ENCODE measurements at regions not wholly inside any gene's neighbourhood (a gene's known extent, or its start where the extent isn't known, plus 50 kb on each side); places are given as distances from the start of the nearest gene placed in this dataset.

DNA sequence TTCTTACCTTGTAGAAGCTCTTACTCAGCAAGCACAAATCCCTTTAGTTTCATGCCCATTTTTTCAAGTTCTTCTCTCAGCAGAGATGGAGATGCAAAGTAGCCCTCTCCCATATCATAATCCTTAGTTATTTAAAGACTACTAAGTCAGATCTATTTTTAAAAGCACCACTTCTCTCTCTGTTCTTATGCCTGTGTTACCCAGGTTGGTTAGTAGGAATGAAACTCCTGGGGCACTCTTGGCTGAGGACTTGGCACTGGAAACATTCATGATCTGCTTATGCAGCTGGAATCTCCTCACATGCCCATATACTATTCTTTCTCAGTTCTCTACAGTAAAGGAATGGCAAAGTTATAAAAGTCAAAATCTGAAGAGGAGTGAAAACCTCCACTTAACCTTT is 51.9 kb upstream of the PPP2R5A start (continued):
- TF ChIP-seq, protein P1, sequence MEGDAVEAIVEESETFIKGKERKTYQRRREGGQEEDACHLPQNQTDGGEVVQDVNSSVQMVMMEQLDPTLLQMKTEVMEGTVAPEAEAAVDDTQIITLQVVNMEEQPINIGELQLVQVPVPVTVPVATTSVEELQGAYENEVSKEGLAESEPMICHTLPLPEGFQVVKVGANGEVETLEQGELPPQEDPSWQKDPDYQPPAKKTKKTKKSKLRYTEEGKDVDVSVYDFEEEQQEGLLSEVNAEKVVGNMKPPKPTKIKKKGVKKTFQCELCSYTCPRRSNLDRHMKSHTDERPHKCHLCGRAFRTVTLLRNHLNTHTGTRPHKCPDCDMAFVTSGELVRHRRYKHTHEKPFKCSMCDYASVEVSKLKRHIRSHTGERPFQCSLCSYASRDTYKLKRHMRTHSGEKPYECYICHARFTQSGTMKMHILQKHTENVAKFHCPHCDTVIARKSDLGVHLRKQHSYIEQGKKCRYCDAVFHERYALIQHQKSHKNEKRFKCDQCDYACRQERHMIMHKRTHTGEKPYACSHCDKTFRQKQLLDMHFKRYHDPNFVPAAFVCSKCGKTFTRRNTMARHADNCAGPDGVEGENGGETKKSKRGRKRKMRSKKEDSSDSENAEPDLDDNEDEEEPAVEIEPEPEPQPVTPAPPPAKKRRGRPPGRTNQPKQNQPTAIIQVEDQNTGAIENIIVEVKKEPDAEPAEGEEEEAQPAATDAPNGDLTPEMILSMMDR (IDR thresholded peaks at IDR 0.05): no peak
- TF ChIP-seq SIN3A (IDR thresholded peaks at IDR 0.05; ENCODE audit: borderline replicate concordance, low read depth, low read length): no peak
- TF ChIP-seq MEF2A (IDR thresholded peaks at IDR 0.05; ENCODE audit: borderline replicate concordance, low read depth): no peak
- no peak for TF ChIP-seq FOXJ3 (CRISPR knock-in tag; IDR thresholded peaks at IDR 0.05)
- TF ChIP-seq TCF12 (IDR thresholded peaks at IDR 0.05): no peak
- no peak for TF ChIP-seq IRF3 (IDR thresholded peaks at IDR 0.05; ENCODE audit: low read depth, low read length)
- no peak for TF ChIP-seq RXRA (IDR thresholded peaks at IDR 0.05; ENCODE audit: borderline replicate concordance, low read depth)

- peak overlapping the region; percentile 58 to 84; a peak in 3 of 4 replicates for H3K27ac ChIP-seq (ENCODE audit: low read depth in 2 of 2, low read length in 1 of 2)
- DNase-seq: peak; percentile 12
- peaks cover 2 to 10% of the 10 kb centered on the region in 2 experiments; a peak in 3 of 4 replicates for H3K4me1 ChIP-seq (ENCODE audit: control insufficient read depth in 1 of 2, insufficient read depth in 2 of 2, low read depth in 1 of 2, low read length in 1 of 2)
- H3K9ac ChIP-seq: peak overlapping the region; percentile 7; the same call in 1 of the 2 replicates
- H3F3A ChIP-seq (replicated peaks; ENCODE audit: insufficient read depth): peaks cover 4% of the 10 kb centered on the region
- H3K9me3 ChIP-seq: no peaks in the 10 kb centered on the region
- ChIA-PET CTCF (no interaction called here), POLR2A (no interaction called here)
- peak overlapping the region; percentile 82 for H2AFZ ChIP-seq (ENCODE audit: low read depth)
- no peak overlapping the region for H3K4me3 ChIP-seq (ENCODE audit: low read depth in 2 of 2, low read length in 1 of 2)
- H4K20me1 ChIP-seq (ENCODE audit: insufficient read depth): no peaks in the 10 kb centered on the region
- H3K36me3 ChIP-seq (replicated peaks in 1 of 2; ENCODE audit: control insufficient read depth in 1 of 2, insufficient read depth in 2 of 2, low read length in 1 of 2): no peaks in the 10 kb centered on the region
- H3K4me2 ChIP-seq: peak overlapping the region; percentile 20
- WGBS (ENCODE audit: low lambda C conversion rate): 66% methylated on average over 7 of the region's 8 CpGs
- no peaks in the 10 kb centered on the region for H3K79me2 ChIP-seq (ENCODE audit: insufficient read depth)
- no peaks in the 10 kb centered on the region for H3K9me2 ChIP-seq
- H3K27me3 ChIP-seq (ENCODE audit: insufficient read depth): no peaks in the 10 kb centered on the region
- TF ChIP-seq FOXJ3 (CRISPR knock-in tag; IDR thresholded peaks at IDR 0.05) (no peak), FOXM1 (IDR thresholded peaks at IDR 0.05; ENCODE audit: low read depth) (no peak), EZH2phosphoT487 (IDR thresholded peaks at IDR 0.05; ENCODE audit: borderline replicate concordance, low read depth) (no peak), YY1 (IDR thresholded peaks at IDR 0.05; ENCODE audit: low read depth) (no peak), ELF1 (IDR thresholded peaks at IDR 0.05) (no peak), TAF1 (IDR thresholded peaks at IDR 0.05; ENCODE audit: borderline replicate concordance, low read depth, low read length) (no peak), NFIC (IDR thresholded peaks at IDR 0.05; ENCODE audit: borderline replicate concordance) (peak; percentile 34; the same call in 1 of the 2 replicates), TCF12 (IDR thresholded peaks at IDR 0.05) (peak; percentile 68), FOSL2 (IDR thresholded peaks at IDR 0.05; ENCODE audit: borderline replicate concordance, low read depth) (peak; percentile 96), CHD2 (IDR thresholded peaks at IDR 0.05; ENCODE audit: low read length, partially characterized antibody) (no peak), IRF3 (IDR thresholded peaks at IDR 0.05; ENCODE audit: low read depth, low read length) (no peak), MEF2A (IDR thresholded peaks at IDR 0.05; ENCODE audit: borderline replicate concordance, low read depth) (peak; percentile 97), MAX (IDR thresholded peaks at IDR 0.05; ENCODE audit: low read depth) (peak; percentile 30; the same call in 1 of the 2 replicates), SMC3 (IDR thresholded peaks at IDR 0.05; ENCODE audit: low read depth, low read length) (no peak), SIN3A (IDR thresholded peaks at IDR 0.05; ENCODE audit: borderline replicate concordance, low read depth, low read length) (peak; percentile 29; the same call in 1 of the 2 replicates), EP300 (IDR thresholded peaks at IDR 0.05; ENCODE audit: borderline replicate concordance in 1 of 2, low read depth in 1 of 2, low read length in 1 of 2) (no peak), NRF1 (IDR thresholded peaks at IDR 0.05; ENCODE audit: low read depth, low read length) (no peak)
- TF ChIP-seq, protein P2, sequence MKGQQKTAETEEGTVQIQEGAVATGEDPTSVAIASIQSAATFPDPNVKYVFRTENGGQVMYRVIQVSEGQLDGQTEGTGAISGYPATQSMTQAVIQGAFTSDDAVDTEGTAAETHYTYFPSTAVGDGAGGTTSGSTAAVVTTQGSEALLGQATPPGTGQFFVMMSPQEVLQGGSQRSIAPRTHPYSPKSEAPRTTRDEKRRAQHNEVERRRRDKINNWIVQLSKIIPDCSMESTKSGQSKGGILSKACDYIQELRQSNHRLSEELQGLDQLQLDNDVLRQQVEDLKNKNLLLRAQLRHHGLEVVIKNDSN (IDR thresholded peaks at IDR 0.05; ENCODE audit: borderline replicate concordance, low read depth): no peak
- TF ChIP-seq, protein P3, sequence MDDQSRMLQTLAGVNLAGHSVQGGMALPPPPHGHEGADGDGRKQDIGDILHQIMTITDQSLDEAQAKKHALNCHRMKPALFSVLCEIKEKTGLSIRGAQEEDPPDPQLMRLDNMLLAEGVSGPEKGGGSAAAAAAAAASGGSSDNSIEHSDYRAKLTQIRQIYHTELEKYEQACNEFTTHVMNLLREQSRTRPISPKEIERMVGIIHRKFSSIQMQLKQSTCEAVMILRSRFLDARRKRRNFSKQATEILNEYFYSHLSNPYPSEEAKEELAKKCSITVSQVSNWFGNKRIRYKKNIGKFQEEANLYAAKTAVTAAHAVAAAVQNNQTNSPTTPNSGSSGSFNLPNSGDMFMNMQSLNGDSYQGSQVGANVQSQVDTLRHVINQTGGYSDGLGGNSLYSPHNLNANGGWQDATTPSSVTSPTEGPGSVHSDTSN (IDR thresholded peaks at IDR 0.05): peak; percentile 55
- TF ChIP-seq, protein P4, sequence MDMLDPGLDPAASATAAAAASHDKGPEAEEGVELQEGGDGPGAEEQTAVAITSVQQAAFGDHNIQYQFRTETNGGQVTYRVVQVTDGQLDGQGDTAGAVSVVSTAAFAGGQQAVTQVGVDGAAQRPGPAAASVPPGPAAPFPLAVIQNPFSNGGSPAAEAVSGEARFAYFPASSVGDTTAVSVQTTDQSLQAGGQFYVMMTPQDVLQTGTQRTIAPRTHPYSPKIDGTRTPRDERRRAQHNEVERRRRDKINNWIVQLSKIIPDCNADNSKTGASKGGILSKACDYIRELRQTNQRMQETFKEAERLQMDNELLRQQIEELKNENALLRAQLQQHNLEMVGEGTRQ (IDR thresholded peaks at IDR 0.05; ENCODE audit: borderline replicate concordance, low read depth, low read length): no peak
These were observed 50.5 kb upstream of the PPP2R5A start for GRCh38 chr1:212234431-212235395.

Measured in SK-N-SH (cell line).